HEK293T (cell line): ENCODE measurements at regions not wholly inside any gene's neighbourhood (a gene's known extent, or its start where the extent isn't known, plus 50 kb on each side); places are given as distances from the start of the nearest gene placed in this dataset.
"Not testable (repeated sequence)": the region's sequence is repeated elsewhere in the genome, so short reads cannot be mapped to it uniquely, and the experiment has no call there.

Experiments used
- CTCF ChIA-PET: fragments of 350-600 bp; formaldehyde crosslinking; extraction: SDS; loops from one replicate; lab custom pipeline; 2021; ENCODE audit warnings: antibody characterized with exemption, inconsistent platforms; lab: Yijun Ruan, JAX
- POLR2A ChIA-PET: fragments of 350-600 bp; formaldehyde crosslinking; extraction: SDS; loops from one replicate; lab custom pipeline; 2020; ENCODE audit warnings: antibody characterized with exemption, inconsistent platforms; lab: Yijun Ruan, JAX
- DNase-seq: peaks from one replicate; pipeline ENCODE4 v3.0.0; 2012; ENCODE audit warnings: mixed read lengths; ENCODE audit errors: extremely low spot score
- ARNT ChIP-seq: fragments of 450-650 bp; IDR thresholded peaks from 2 replicates; pipeline ENCODE4 v1.6.1; 2017; ENCODE audit warnings: mild to moderate bottlenecking
- BHLHE40 ChIP-seq: fragments of 450-650 bp; IDR thresholded peaks from 2 replicates; pipeline ENCODE4 v1.6.1; 2016; ENCODE audit warnings: mild to moderate bottlenecking, moderate library complexity, borderline replicate concordance
- CTBP1 ChIP-seq: fragments of 450-650 bp; IDR thresholded peaks from 2 replicates; pipeline ENCODE4 v1.6.1; 2016; ENCODE audit warnings: borderline replicate concordance
- ELF4 ChIP-seq: fragments of 450-650 bp; IDR thresholded peaks from 2 replicates; pipeline ENCODE4 v1.6.1; 2017; ENCODE audit warnings: antibody characterized with exemption
- FOXA1 ChIP-seq: fragments of 450-650 bp; IDR thresholded peaks from 2 replicates; pipeline ENCODE4 v1.6.1; 2016; ENCODE audit warnings: mild to moderate bottlenecking
- FOXK2 ChIP-seq: fragments of 450-650 bp; IDR thresholded peaks from 2 replicates; pipeline ENCODE4 v1.6.1; 2016; ENCODE audit warnings: mild to moderate bottlenecking
- FOXM1 ChIP-seq: fragments of 450-650 bp; IDR thresholded peaks from 2 replicates; pipeline ENCODE4 v1.6.1; 2017; ENCODE audit warnings: mild to moderate bottlenecking, borderline replicate concordance
- HDGF ChIP-seq: fragments of 450-650 bp; IDR thresholded peaks from 2 replicates; pipeline ENCODE4 v1.6.1; 2017; ENCODE audit warnings: antibody characterized with exemption, borderline replicate concordance
- L3MBTL2 ChIP-seq: fragments of 450-650 bp; conservative IDR thresholded peaks from 2 replicates; pipeline ENCODE4 v1.6.1; 2016; ENCODE audit warnings: mild to moderate bottlenecking
- LEF1 ChIP-seq: fragments of 450-650 bp; IDR thresholded peaks from 2 replicates; pipeline ENCODE4 v1.6.1; 2017; ENCODE audit warnings: mild to moderate bottlenecking, borderline replicate concordance
- NFRKB ChIP-seq: fragments of 450-650 bp; IDR thresholded peaks from 2 replicates; pipeline ENCODE4 v1.6.1; 2016; ENCODE audit warnings: mild to moderate bottlenecking, moderate library complexity
- PKNOX1 ChIP-seq: fragments of 450-650 bp; IDR thresholded peaks from 2 replicates; pipeline ENCODE4 v1.6.1; 2016
- SP1 ChIP-seq: fragments of 450-650 bp; IDR thresholded peaks from 2 replicates; pipeline ENCODE4 v1.6.1; 2017
- SUZ12 ChIP-seq: fragments of 450-650 bp; IDR thresholded peaks from 2 replicates; pipeline ENCODE4 v1.6.1; 2016; ENCODE audit warnings: mild to moderate bottlenecking
- TARDBP ChIP-seq: fragments of 450-650 bp; IDR thresholded peaks from 2 replicates; pipeline ENCODE4 v1.6.1; 2016
- ZNF384 ChIP-seq: fragments of 450-650 bp; IDR thresholded peaks from 2 replicates; pipeline ENCODE4 v1.6.1; 2016

- ChIA-PET POLR2A (no interaction called here), CTCF (interaction anchor here (0.9 to 1.5 kb wide), 2 partner anchors 30 to 82 kb away, joined by 4 to 10 read pairs; no protein-coding TSS in a partner anchor)
- no peak for DNase-seq
- TF ChIP-seq FOXK2 (no peak), FOXA1 (no peak), CTBP1 (no peak)
These were observed 63.8 kb downstream of the TNFAIP2 start for GRCh38 chr14:103186909-103187586.

GRCh38 chr14:103187911-103188310 is 64.7 kb downstream of the TNFAIP2 start:
- TF ChIP-seq ARNT: no peak
- no peak for TF ChIP-seq CTBP1
- no peak for TF ChIP-seq LEF1
- POLR2A ChIA-PET: no interaction called here

GRCh38 chr14:103188810-103189480 is 65.7 kb downstream of the TNFAIP2 start:
- no peak for DNase-seq
- no peak for TF ChIP-seq LEF1
- TF ChIP-seq HDGF: no peak
- TF ChIP-seq ELF4: no peak
- no peak for TF ChIP-seq TARDBP
- TF ChIP-seq CTBP1: no peak
- no peak for TF ChIP-seq BHLHE40
- TF ChIP-seq NFRKB: no peak
- TF ChIP-seq SP1: no peak
- TF ChIP-seq FOXM1: no peak
- no peak for TF ChIP-seq PKNOX1
- TF ChIP-seq FOXA1: no peak
- TF ChIP-seq L3MBTL2: no peak
- no peak for TF ChIP-seq ARNT
- TF ChIP-seq ZNF384: no peak
- ChIA-PET POLR2A (no interaction called here), CTCF (no interaction called here)

More at GRCh38 chr14:103187911-103188310, 64.7 kb downstream of the TNFAIP2 start:
- DNase-seq: no peak
- CTCF ChIA-PET: no interaction called here

GRCh38 chr14:103189481-103190470 is 66.5 kb downstream of the TNFAIP2 start:
- ChIA-PET POLR2A (no interaction called here), CTCF (no interaction called here)
- no peak for TF ChIP-seq FOXK2
- no peak for TF ChIP-seq SUZ12
- no peak for TF ChIP-seq LEF1
- TF ChIP-seq SP1: no peak
- TF ChIP-seq CTBP1: no peak
- TF ChIP-seq BHLHE40: no peak
- TF ChIP-seq HDGF: no peak
- no peak for TF ChIP-seq ELF4
- no peak for TF ChIP-seq TARDBP
- no peak for TF ChIP-seq FOXA1
- DNase-seq: no peak

GRCh38 chr14:103190741-103191140 is 67.5 kb downstream of the TNFAIP2 start:
- ChIA-PET CTCF (no interaction called here), POLR2A (no interaction called here)
- no peak for DNase-seq
- TF ChIP-seq BHLHE40 (no peak), ELF4 (no peak), CTBP1 (no peak), ARNT (no peak), SUZ12 (no peak), ZNF384 (no peak), TARDBP (no peak), FOXA1 (no peak), LEF1 (no peak), SP1 (no peak), NFRKB (no peak)

GRCh38 chr14:103191844-103192243 is 68.6 kb downstream of the TNFAIP2 start:
- DNase-seq: no peak
- no peak for TF ChIP-seq HDGF
- POLR2A ChIA-PET: no interaction called here
- CTCF ChIA-PET: interaction anchor here (1.3 kb wide), 1 partner anchor 87 kb away, joined by 4 read pairs; no protein-coding TSS in a partner anchor

- TF ChIP-seq L3MBTL2 (no peak), FOXK2 (no peak), CTBP1 (no peak)
- POLR2A ChIA-PET: no interaction called here
- no peak for DNase-seq
- CTCF ChIA-PET: interaction anchor here (0.6 to 1.3 kb wide), 2 partner anchors 8 to 88 kb away, joined by 3 to 4 read pairs; no protein-coding TSS in a partner anchor
These were observed 69.1 kb downstream of the TNFAIP2 start for GRCh38 chr14:103192246-103192840.

- CTCF ChIA-PET: interaction anchor here (0.6 kb wide), 1 partner anchor 8 kb away, joined by 3 read pairs; no protein-coding TSS in a partner anchor
- DNase-seq, POLR2A ChIA-PET: not testable (repeated sequence)
These were observed 69.6 kb downstream of the TNFAIP2 start for GRCh38 chr14:103192861-103193260.

GRCh38 chr14:103193491-103193890 is 70.2 kb downstream of the TNFAIP2 start:
- DNase-seq, CTCF ChIA-PET, POLR2A ChIA-PET: not testable (repeated sequence)
